Erythroblast (primary cell): ENCODE measurements at regions not wholly inside any gene's neighbourhood (a gene's known extent, or its start where the extent isn't known, plus 50 kb on each side); places are given as distances from the start of the nearest gene placed in this dataset.

ENCODE experiments used
- GATA1 ChIP-seq: IDR thresholded peaks from 2 replicates; pipeline ENCODE4 v1.6.1; 2011; ENCODE audit warnings: low read depth, mild to moderate bottlenecking, control low read depth, low read length, moderate library complexity
- POLR2A ChIP-seq: IDR thresholded peaks from 2 replicates; pipeline ENCODE4 v1.6.1; 2011; ENCODE audit warnings: mild to moderate bottlenecking, low read length

DNA sequence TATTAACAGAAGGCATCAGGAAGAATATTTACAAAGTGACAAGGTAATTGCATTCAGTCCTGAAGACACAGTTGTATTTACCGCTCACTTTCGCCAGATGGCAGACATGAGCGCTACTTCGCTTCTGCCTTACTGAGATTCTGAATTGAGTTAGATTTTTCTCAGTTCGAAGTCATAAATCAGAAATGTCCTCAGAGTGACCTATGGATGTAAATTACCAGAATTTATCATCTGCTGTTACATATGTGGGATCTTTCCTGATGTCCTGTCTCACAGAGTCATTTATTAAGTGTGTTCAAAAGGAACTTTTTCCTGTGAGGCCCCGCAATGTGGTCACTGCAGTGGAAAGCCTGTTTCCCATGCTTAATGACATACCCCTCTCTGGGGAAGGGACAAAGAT is 97.3 kb upstream of the DCLK2 start:
- TF ChIP-seq POLR2A (no peak), GATA1 (no peak)
